CD4-positive, alpha-beta T cell (primary cell): ENCODE measurements at regions not wholly inside any gene's neighbourhood (a gene's known extent, or its start where the extent isn't known, plus 50 kb on each side); places are given as distances from the start of the nearest gene placed in this dataset.

Source experiments
- ATAC-seq: fragments of 200-7000 bp; cut with Tn5 transposase; one replicate; pipeline ENCODE4 v1.10.0; 2022; ENCODE audit warnings: mild to moderate bottlenecking; ENCODE audit not compliant: poor library complexity
- CTCF ChIA-PET: fragments of 350-600 bp; sonication (Branson Sonifier 250); formaldehyde crosslinking; loops from one replicate; lab custom pipeline; 2021; ENCODE audit warnings: antibody characterized with exemption, inconsistent platforms; lab: Charles Lee
- POLR2A ChIA-PET: fragments of 350-600 bp; sonication (Branson Sonifier 250); formaldehyde crosslinking; loops from one replicate; lab custom pipeline; 2021; ENCODE audit warnings: antibody characterized with exemption, inconsistent platforms; lab: Charles Lee
- DNase-seq, 14 experiments: peaks; one replicate each; pipeline ENCODE4 v3.0.0-alpha.2; 2013 to 2020; ENCODE audit warnings: mixed read lengths in 2 of 14
- H3K27ac ChIP-seq, 2 donors: one replicate each; pipeline versions ENCODE4 v1.5.1 to v1.7.0; 2013; ENCODE audit warnings: low read length in 2 of 2, low read depth in 1 of 2, mild to moderate bottlenecking in 1 of 2
- H3K27me3 ChIP-seq, 2 experiments: 1 replicate in 1 of 2; 2 replicates in 1 of 2; pipeline versions ENCODE4 v1.6.1 to v1.7.0; 2013; ENCODE audit warnings: low read length in 2 of 2, control low read depth in 1 of 2, mild to moderate bottlenecking in 1 of 2, moderate library complexity in 1 of 2; ENCODE audit not compliant: insufficient read depth in 2 of 2, control insufficient read depth in 1 of 2
- H3K36me3 ChIP-seq: one replicate; pipeline ENCODE4 v1.6.1; 2013; ENCODE audit warnings: low read length, control low read depth; ENCODE audit not compliant: insufficient read depth
- H3K4me1 ChIP-seq: one replicate; pipeline ENCODE4 v1.6.1; 2013; ENCODE audit warnings: low read length, control low read depth; ENCODE audit not compliant: insufficient read depth
- H3K4me3 ChIP-seq: one replicate; pipeline ENCODE4 v1.5.1; 2013; ENCODE audit warnings: mild to moderate bottlenecking, low read length, moderate library complexity
- H3K9me3 ChIP-seq, 2 experiments: 1 replicate in 1 of 2; 2 replicates in 1 of 2; pipeline versions ENCODE4 v1.6.1 to v1.7.0; 2013; ENCODE audit warnings: low read length in 2 of 2, mild to moderate bottlenecking in 2 of 2, control low read depth in 1 of 2, moderate library complexity in 1 of 2; ENCODE audit not compliant: control insufficient read depth in 1 of 2, insufficient read depth in 1 of 2
- H3K27ac Mint-ChIP-seq: one replicate; pipeline ENCODE4 v1.8.0; 2020; ENCODE audit warnings: mixed read lengths
- H3K27me3 Mint-ChIP-seq: one replicate; pipeline ENCODE4 v1.8.0; 2021; ENCODE audit warnings: mixed read lengths
- H3K36me3 Mint-ChIP-seq: one replicate; pipeline ENCODE4 v1.8.0; 2021; ENCODE audit warnings: low read depth, mixed read lengths
- H3K4me1 Mint-ChIP-seq: one replicate; pipeline ENCODE4 v1.8.0; 2021; ENCODE audit warnings: low read depth, mixed read lengths
- H3K4me3 Mint-ChIP-seq: one replicate; pipeline ENCODE4 v1.8.0; 2020; ENCODE audit warnings: mild to moderate bottlenecking, mixed read lengths
- H3K9me3 Mint-ChIP-seq: one replicate; pipeline ENCODE4 v1.8.0; 2020; ENCODE audit warnings: mixed read lengths
- CTCF ChIP-seq: fragments of 200-600 bp; IDR thresholded peaks from one replicate; pipeline ENCODE4 v1.8.0; 2022; ENCODE audit warnings: antibody characterized with exemption, mild to moderate bottlenecking
- intact Hi-C, 2 experiments: fragments of 100-400 bp; cut with DNase I in 1 of 2; cut with micrococcal nuclease in 1 of 2; formaldehyde crosslinking; loops; one replicate each; pipeline versions ENCODE4 v1.15.1 to v1.9.0; 2023 to 2025; cut with DNase I, micrococcal nuclease

DNA sequence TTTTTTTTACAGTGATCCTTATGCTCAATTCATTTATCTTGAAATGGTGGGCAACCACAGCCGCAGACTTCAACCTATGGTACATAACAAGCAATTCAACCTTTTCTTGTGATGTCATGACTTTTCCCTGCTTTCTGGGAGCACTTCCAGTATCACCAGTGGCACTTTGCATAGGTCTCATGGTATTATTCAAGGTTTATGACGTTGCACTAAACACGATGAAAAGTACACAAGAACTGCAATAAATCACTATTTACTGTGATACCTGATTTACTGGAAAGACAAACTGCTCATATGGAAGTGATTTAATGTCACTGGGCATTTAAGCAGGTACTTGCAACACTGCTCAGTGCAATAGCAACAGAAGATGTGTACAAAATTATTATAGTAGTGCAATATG, 251.7 kb upstream of the CXCL12 start:
- H3K27me3 ChIP-seq: no peaks in the 10 kb centered on the region
- DNase-seq (no peak), ATAC-seq (no peak)
- H3K4me1 ChIP-seq: no peaks in the 10 kb centered on the region
- Mint-ChIP-seq H3K36me3 (no peaks in the 10 kb centered on the region), H3K4me1 (no peaks in the 10 kb centered on the region), H3K27ac (no peak overlapping the region), H3K9me3 (no peaks in the 10 kb centered on the region), H3K27me3 (peaks cover 4% of the 10 kb centered on the region), H3K4me3 (no peak overlapping the region)
- CTCF ChIA-PET: no interaction called here
- no peaks in the 10 kb centered on the region for H3K36me3 ChIP-seq
- TF ChIP-seq CTCF: no peak
- intact Hi-C loops: no loop called here
- no peak overlapping the region for H3K4me3 ChIP-seq
- no peak overlapping the region for H3K27ac ChIP-seq
- H3K9me3 ChIP-seq: peaks cover 0 to 14% of the 10 kb centered on the region in 2 experiments
- POLR2A ChIA-PET: no interaction called here

GRCh38 chr10:44640429-44640828, 255.5 kb upstream of the CXCL12 start:
- Histone ChIP-seq H3K4me3 (no peak overlapping the region), H3K27me3 (no peaks in the 10 kb centered on the region), H3K36me3 (no peaks in the 10 kb centered on the region), H3K27ac (no peak overlapping the region), H3K9me3 (peaks cover 0 to 3% of the 10 kb centered on the region in 2 experiments), H3K4me1 (no peaks in the 10 kb centered on the region)
- Mint-ChIP-seq H3K4me3 (no peak overlapping the region), H3K36me3 (no peaks in the 10 kb centered on the region), H3K27ac (no peak overlapping the region), H3K27me3 (peaks cover 4% of the 10 kb centered on the region), H3K9me3 (peaks cover 9% of the 10 kb centered on the region), H3K4me1 (no peaks in the 10 kb centered on the region)
- ATAC-seq (no peak), DNase-seq (no peak)
- CTCF ChIA-PET: no interaction called here
- POLR2A ChIA-PET: interaction anchor here (0.7 kb wide), 1 partner anchor 40 kb away, joined by 3 read pairs; no protein-coding TSS in a partner anchor
- intact Hi-C loops: no loop called here
- no peak for TF ChIP-seq CTCF

DNA sequence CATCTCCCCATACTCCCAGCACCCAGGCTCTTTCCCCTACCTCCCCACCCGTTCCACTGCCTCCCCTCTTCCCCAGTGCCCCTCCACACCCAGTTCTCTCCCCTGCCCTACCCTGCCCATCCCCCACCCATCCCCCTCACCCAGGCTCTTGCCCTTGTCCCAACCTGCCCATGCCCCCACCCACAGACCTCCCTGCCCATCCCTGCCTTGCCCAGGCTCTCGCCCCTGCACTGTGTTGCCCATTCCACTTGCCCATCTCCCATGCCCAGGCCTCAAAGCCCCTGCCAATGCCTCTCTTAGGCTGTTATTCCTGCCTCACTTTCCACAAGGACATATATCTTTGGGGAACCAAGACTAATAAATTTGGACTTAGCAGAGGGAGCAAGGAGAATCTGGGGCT, 262.6 kb upstream of the CXCL12 start:
- no peak for TF ChIP-seq CTCF
- Histone ChIP-seq H3K4me1 (no peaks in the 10 kb centered on the region), H3K27ac (no peak overlapping the region), H3K4me3 (no peak overlapping the region), H3K9me3 (no peaks in the 10 kb centered on the region), H3K36me3 (no peaks in the 10 kb centered on the region), H3K27me3 (no peaks in the 10 kb centered on the region)
- H3K27me3 Mint-ChIP-seq: no peaks in the 10 kb centered on the region
- H3K4me1 Mint-ChIP-seq: no peaks in the 10 kb centered on the region
- no peak for DNase-seq
- H3K9me3 Mint-ChIP-seq: peaks cover 9% of the 10 kb centered on the region
- H3K4me3 Mint-ChIP-seq: no peak overlapping the region
- intact Hi-C loops: no loop called here
- H3K36me3 Mint-ChIP-seq: no peaks in the 10 kb centered on the region
- no peak overlapping the region for H3K27ac Mint-ChIP-seq
- no peak for ATAC-seq
- POLR2A ChIA-PET: no interaction called here
- CTCF ChIA-PET: no interaction called here
